ENCODE measurements at regions not wholly inside any gene's neighbourhood (a gene's known extent, or its start where the extent isn't known, plus 50 kb on each side); places are given as distances from the start of the nearest gene placed in this dataset.
A peak's percentile ranks its signal among the peaks of the same experiment; 100 is the strongest.

- Mint-ChIP-seq H3K9me3 (peaks cover 0 to 2% (median 0%) of the 10 kb centered on the region in 7 donors), H3K36me3 (no peaks in the 10 kb centered on the region), H3K27ac (no peak overlapping the region), H3K4me3 (no peak overlapping the region), H3K4me1 (no peaks in the 10 kb centered on the region), H3K27me3 (peaks cover 3% of the 10 kb centered on the region)
- ATAC-seq (ENCODE audit: low read depth in 2 of 2): no peak
- no peak overlapping the region for H3K27ac ChIP-seq (ENCODE audit: insufficient read depth, low read length, poor library complexity, severe bottlenecking)
- no peaks in the 10 kb centered on the region for H3K4me1 ChIP-seq (ENCODE audit: control insufficient read depth, insufficient read depth, low read length, poor library complexity, severe bottlenecking)
- no peak for DNase-seq
- no peak overlapping the region for H3K4me3 ChIP-seq (ENCODE audit: low read depth, low read length)
- H3K27me3 ChIP-seq (ENCODE audit: control insufficient read depth, insufficient read depth, low read length): no peaks in the 10 kb centered on the region
- no peaks in the 10 kb centered on the region for H3K36me3 ChIP-seq (ENCODE audit: control insufficient read depth, insufficient read depth, low read length)
- H3K9me3 ChIP-seq (ENCODE audit: control insufficient read depth in 2 of 2, low read length in 2 of 2): no peaks in the 10 kb centered on the region
Observed at GRCh38 chr13:73177916-73178565, 119.2 kb downstream of the KLF5 start.

GRCh38 chr13:73177017-73177416 lies 118.2 kb downstream of the KLF5 start:
- Histone ChIP-seq H3K4me1 (ENCODE audit: control insufficient read depth, insufficient read depth, low read length, poor library complexity, severe bottlenecking) (no peaks in the 10 kb centered on the region), H3K9me3 (ENCODE audit: control insufficient read depth in 2 of 2, low read length in 2 of 2) (no peaks in the 10 kb centered on the region), H3K27ac (ENCODE audit: insufficient read depth, low read length, poor library complexity, severe bottlenecking) (no peak overlapping the region), H3K4me3 (ENCODE audit: low read depth, low read length) (no peak overlapping the region), H3K36me3 (ENCODE audit: control insufficient read depth, insufficient read depth, low read length) (no peaks in the 10 kb centered on the region), H3K27me3 (ENCODE audit: control insufficient read depth, insufficient read depth, low read length) (no peaks in the 10 kb centered on the region)
- H3K9me3 Mint-ChIP-seq: peaks cover 0 to under 1% (median 0%) of the 10 kb centered on the region in 7 donors
- H3K4me1 Mint-ChIP-seq: no peaks in the 10 kb centered on the region
- H3K27me3 Mint-ChIP-seq: peaks cover 4% of the 10 kb centered on the region
- H3K4me3 Mint-ChIP-seq: no peak overlapping the region
- no peak overlapping the region for H3K27ac Mint-ChIP-seq
- DNase-seq: no peak
- no peak for ATAC-seq (ENCODE audit: low read depth in 2 of 2)
- no peaks in the 10 kb centered on the region for H3K36me3 Mint-ChIP-seq

- Mint-ChIP-seq H3K36me3 (no peaks in the 10 kb centered on the region), H3K9me3 (no peaks in the 10 kb centered on the region), H3K4me1 (peaks cover 0 to 2% (median 0%) of the 10 kb centered on the region in 4 donors), H3K27me3 (peaks cover 8% of the 10 kb centered on the region), H3K4me3 (no peak overlapping the region), H3K27ac (no peak overlapping the region)
- H3K27me3 ChIP-seq (ENCODE audit: control insufficient read depth, insufficient read depth, low read length): no peaks in the 10 kb centered on the region
- no peak for ATAC-seq (ENCODE audit: low read depth in 2 of 2)
- no peaks in the 10 kb centered on the region for H3K4me1 ChIP-seq (ENCODE audit: control insufficient read depth, insufficient read depth, low read length, poor library complexity, severe bottlenecking)
- DNase-seq: no peak
- no peaks in the 10 kb centered on the region for H3K36me3 ChIP-seq (ENCODE audit: control insufficient read depth, insufficient read depth, low read length)
- no peak overlapping the region for H3K27ac ChIP-seq (ENCODE audit: insufficient read depth, low read length, poor library complexity, severe bottlenecking)
- H3K4me3 ChIP-seq (ENCODE audit: low read depth, low read length): no peak overlapping the region
- H3K9me3 ChIP-seq (ENCODE audit: control insufficient read depth in 2 of 2, low read length in 2 of 2): no peaks in the 10 kb centered on the region
Observed at GRCh38 chr13:73174521-73175010, 115.8 kb downstream of the KLF5 start.

- H3K36me3 Mint-ChIP-seq: no peaks in the 10 kb centered on the region
- no peak overlapping the region for H3K4me3 Mint-ChIP-seq
- peaks cover 0 to 2% (median 0%) of the 10 kb centered on the region in 4 donors for H3K4me1 Mint-ChIP-seq
- no peaks in the 10 kb centered on the region for H3K9me3 Mint-ChIP-seq
- ATAC-seq (ENCODE audit: low read depth in 2 of 2): no peak
- Histone ChIP-seq H3K4me3 (ENCODE audit: low read depth, low read length) (no peak overlapping the region), H3K27me3 (ENCODE audit: control insufficient read depth, insufficient read depth, low read length) (no peaks in the 10 kb centered on the region), H3K9me3 (ENCODE audit: control insufficient read depth in 2 of 2, low read length in 2 of 2) (no peaks in the 10 kb centered on the region), H3K4me1 (ENCODE audit: control insufficient read depth, insufficient read depth, low read length, poor library complexity, severe bottlenecking) (no peaks in the 10 kb centered on the region), H3K27ac (ENCODE audit: insufficient read depth, low read length, poor library complexity, severe bottlenecking) (no peak overlapping the region), H3K36me3 (ENCODE audit: control insufficient read depth, insufficient read depth, low read length) (no peaks in the 10 kb centered on the region)
- H3K27ac Mint-ChIP-seq: no peak overlapping the region
- DNase-seq: no peak
- peaks cover 8% of the 10 kb centered on the region for H3K27me3 Mint-ChIP-seq
Observed at GRCh38 chr13:73173279-73173811, 114.5 kb downstream of the KLF5 start.

GRCh38 chr13:73171926-73172325 lies 113.1 kb downstream of the KLF5 start:
- ATAC-seq (ENCODE audit: low read depth in 2 of 2) (no peak), DNase-seq (no peak)
- no peaks in the 10 kb centered on the region for H3K27me3 ChIP-seq (ENCODE audit: control insufficient read depth, insufficient read depth, low read length)
- H3K27me3 Mint-ChIP-seq: peaks cover 8% of the 10 kb centered on the region
- H3K36me3 ChIP-seq (ENCODE audit: control insufficient read depth, insufficient read depth, low read length): no peaks in the 10 kb centered on the region
- H3K27ac ChIP-seq (ENCODE audit: insufficient read depth, low read length, poor library complexity, severe bottlenecking): no peak overlapping the region
- no peaks in the 10 kb centered on the region for H3K36me3 Mint-ChIP-seq
- H3K4me3 Mint-ChIP-seq: no peak overlapping the region
- peaks cover 0 to 2% (median 0%) of the 10 kb centered on the region in 4 donors for H3K4me1 Mint-ChIP-seq
- H3K9me3 Mint-ChIP-seq: no peaks in the 10 kb centered on the region
- no peaks in the 10 kb centered on the region for H3K4me1 ChIP-seq (ENCODE audit: control insufficient read depth, insufficient read depth, low read length, poor library complexity, severe bottlenecking)
- H3K9me3 ChIP-seq (ENCODE audit: control insufficient read depth in 2 of 2, low read length in 2 of 2): no peaks in the 10 kb centered on the region
- no peak overlapping the region for H3K27ac Mint-ChIP-seq
- no peak overlapping the region for H3K4me3 ChIP-seq (ENCODE audit: low read depth, low read length)

GRCh38 chr13:73171271-73171682 lies 112.5 kb downstream of the KLF5 start:
- DNase-seq: no peak
- ATAC-seq (ENCODE audit: low read depth in 2 of 2): no peak
- Histone ChIP-seq H3K36me3 (ENCODE audit: control insufficient read depth, insufficient read depth, low read length) (no peaks in the 10 kb centered on the region), H3K27ac (ENCODE audit: insufficient read depth, low read length, poor library complexity, severe bottlenecking) (no peak overlapping the region), H3K9me3 (ENCODE audit: control insufficient read depth in 2 of 2, low read length in 2 of 2) (no peaks in the 10 kb centered on the region), H3K4me3 (ENCODE audit: low read depth, low read length) (no peak overlapping the region), H3K27me3 (ENCODE audit: control insufficient read depth, insufficient read depth, low read length) (no peaks in the 10 kb centered on the region), H3K4me1 (ENCODE audit: control insufficient read depth, insufficient read depth, low read length, poor library complexity, severe bottlenecking) (no peaks in the 10 kb centered on the region)
- Mint-ChIP-seq H3K27ac (no peak overlapping the region), H3K4me3 (no peak overlapping the region), H3K36me3 (no peaks in the 10 kb centered on the region), H3K4me1 (peaks cover 0 to 2% (median 0%) of the 10 kb centered on the region in 4 donors), H3K9me3 (peaks cover 0 to 1% (median 0%) of the 10 kb centered on the region in 7 donors), H3K27me3 (peaks cover 12% of the 10 kb centered on the region)

- Mint-ChIP-seq H3K27ac (no peak overlapping the region), H3K4me1 (peaks cover 0 to 2% (median 0%) of the 10 kb centered on the region in 4 donors), H3K4me3 (no peak overlapping the region), H3K9me3 (peaks cover 0 to 3% (median 0%) of the 10 kb centered on the region in 7 donors), H3K27me3 (peaks cover 14% of the 10 kb centered on the region), H3K36me3 (no peaks in the 10 kb centered on the region)
- ATAC-seq (ENCODE audit: low read depth in 2 of 2) (peak in 1 of 2 donors; percentile 28), DNase-seq (no peak)
- Histone ChIP-seq H3K4me3 (ENCODE audit: low read depth, low read length) (no peak overlapping the region), H3K9me3 (ENCODE audit: control insufficient read depth in 2 of 2, low read length in 2 of 2) (no peaks in the 10 kb centered on the region), H3K27ac (ENCODE audit: insufficient read depth, low read length, poor library complexity, severe bottlenecking) (no peak overlapping the region), H3K27me3 (ENCODE audit: control insufficient read depth, insufficient read depth, low read length) (no peaks in the 10 kb centered on the region), H3K4me1 (ENCODE audit: control insufficient read depth, insufficient read depth, low read length, poor library complexity, severe bottlenecking) (no peaks in the 10 kb centered on the region), H3K36me3 (ENCODE audit: control insufficient read depth, insufficient read depth, low read length) (no peaks in the 10 kb centered on the region)
Observed at GRCh38 chr13:73169971-73170370, 111.2 kb downstream of the KLF5 start.

GRCh38 chr13:73168953-73169401 lies 110.2 kb downstream of the KLF5 start:
- ATAC-seq (ENCODE audit: low read depth in 2 of 2): no peak
- no peaks in the 10 kb centered on the region for H3K27me3 ChIP-seq (ENCODE audit: control insufficient read depth, insufficient read depth, low read length)
- peaks cover 14% of the 10 kb centered on the region for H3K27me3 Mint-ChIP-seq

More at GRCh38 chr13:73168953-73169401, 110.2 kb downstream of the KLF5 start:
- Histone ChIP-seq H3K4me3 (ENCODE audit: low read depth, low read length) (no peak overlapping the region), H3K4me1 (ENCODE audit: control insufficient read depth, insufficient read depth, low read length, poor library complexity, severe bottlenecking) (no peaks in the 10 kb centered on the region), H3K9me3 (ENCODE audit: control insufficient read depth in 2 of 2, low read length in 2 of 2) (no peaks in the 10 kb centered on the region), H3K27ac (ENCODE audit: insufficient read depth, low read length, poor library complexity, severe bottlenecking) (no peak overlapping the region), H3K36me3 (ENCODE audit: control insufficient read depth, insufficient read depth, low read length) (no peaks in the 10 kb centered on the region)
- H3K36me3 Mint-ChIP-seq: no peaks in the 10 kb centered on the region
- H3K4me1 Mint-ChIP-seq: peaks cover 0 to 2% (median 0%) of the 10 kb centered on the region in 4 donors
- H3K9me3 Mint-ChIP-seq: peaks cover 0 to 3% (median 0%) of the 10 kb centered on the region in 7 donors
- no peak overlapping the region for H3K27ac Mint-ChIP-seq
- H3K4me3 Mint-ChIP-seq: no peak overlapping the region
- no peak for DNase-seq

Measured in CD4-positive, CD25-positive, alpha-beta regulatory T cell (primary cell).